Mesothelial cell of epicardium (in vitro differentiated cells): ENCODE measurements at regions not wholly inside any gene's neighbourhood (a gene's known extent, or its start where the extent isn't known, plus 50 kb on each side); places are given as distances from the start of the nearest gene placed in this dataset.

Experiments used
- DNase-seq, 2 experiments: peaks; one replicate each; pipeline ENCODE4 v3.0.0; 2021; ENCODE audit warnings: low spot score in 2 of 2; ENCODE audit not compliant: unreplicated experiment in 2 of 2
- H3K27ac Mint-ChIP-seq: 2 replicates; pipeline ENCODE4 v1.8.0; 2021; ENCODE audit warnings: mixed read lengths
- H3K27me3 Mint-ChIP-seq: 2 replicates; pipeline ENCODE4 v1.8.0; 2021; ENCODE audit warnings: low read depth, mixed read lengths
- H3K36me3 Mint-ChIP-seq: 2 replicates; pipeline ENCODE4 v1.8.0; 2021; ENCODE audit warnings: mixed read lengths
- H3K4me1 Mint-ChIP-seq: 2 replicates; pipeline ENCODE4 v1.8.0; 2021; ENCODE audit warnings: mixed read lengths
- H3K4me3 Mint-ChIP-seq: 2 replicates; pipeline ENCODE4 v1.8.0; 2021; ENCODE audit warnings: mild to moderate bottlenecking, moderate library complexity, mixed read lengths
- H3K9me3 Mint-ChIP-seq: 2 replicates; pipeline ENCODE4 v1.8.0; 2021; ENCODE audit warnings: mixed read lengths
- TF ChIP-seq, protein P1 (sequence below): fragments of 200-600 bp; sonication (generic); IDR thresholded peaks from one replicate; pipeline ENCODE4 v1.5.0; 2021; ENCODE audit warnings: antibody characterized with exemption; ENCODE audit not compliant: unreplicated experiment

DNA sequence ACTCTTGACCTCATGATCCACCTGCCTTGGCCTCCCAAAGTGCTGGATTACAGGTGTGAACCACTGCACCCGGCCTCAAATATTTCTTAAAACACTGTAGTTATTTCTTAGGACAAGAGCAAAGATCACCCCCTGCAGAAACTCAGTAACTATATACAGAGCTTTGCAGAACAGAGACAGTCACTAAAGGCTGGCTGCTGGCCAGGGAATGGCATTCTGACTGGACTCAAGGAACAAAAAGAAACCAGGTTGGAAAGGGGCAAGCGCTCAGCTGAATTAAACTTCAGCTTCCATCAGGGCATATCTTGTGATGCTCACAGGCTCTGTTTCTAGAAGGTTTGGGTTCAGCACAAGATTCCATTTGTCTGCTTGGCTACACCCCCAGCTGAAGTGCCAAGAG, 95.8 kb downstream of the ADAMTS15 start:
- Mint-ChIP-seq H3K27me3 (peaks cover 18% of the 10 kb centered on the region), H3K27ac (no peak overlapping the region), H3K9me3 (peaks cover 11% of the 10 kb centered on the region), H3K36me3 (no peaks in the 10 kb centered on the region), H3K4me1 (no peaks in the 10 kb centered on the region), H3K4me3 (no peak overlapping the region)
- TF ChIP-seq, protein P1, sequence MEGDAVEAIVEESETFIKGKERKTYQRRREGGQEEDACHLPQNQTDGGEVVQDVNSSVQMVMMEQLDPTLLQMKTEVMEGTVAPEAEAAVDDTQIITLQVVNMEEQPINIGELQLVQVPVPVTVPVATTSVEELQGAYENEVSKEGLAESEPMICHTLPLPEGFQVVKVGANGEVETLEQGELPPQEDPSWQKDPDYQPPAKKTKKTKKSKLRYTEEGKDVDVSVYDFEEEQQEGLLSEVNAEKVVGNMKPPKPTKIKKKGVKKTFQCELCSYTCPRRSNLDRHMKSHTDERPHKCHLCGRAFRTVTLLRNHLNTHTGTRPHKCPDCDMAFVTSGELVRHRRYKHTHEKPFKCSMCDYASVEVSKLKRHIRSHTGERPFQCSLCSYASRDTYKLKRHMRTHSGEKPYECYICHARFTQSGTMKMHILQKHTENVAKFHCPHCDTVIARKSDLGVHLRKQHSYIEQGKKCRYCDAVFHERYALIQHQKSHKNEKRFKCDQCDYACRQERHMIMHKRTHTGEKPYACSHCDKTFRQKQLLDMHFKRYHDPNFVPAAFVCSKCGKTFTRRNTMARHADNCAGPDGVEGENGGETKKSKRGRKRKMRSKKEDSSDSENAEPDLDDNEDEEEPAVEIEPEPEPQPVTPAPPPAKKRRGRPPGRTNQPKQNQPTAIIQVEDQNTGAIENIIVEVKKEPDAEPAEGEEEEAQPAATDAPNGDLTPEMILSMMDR, result no peak
- no peak for DNase-seq

DNA sequence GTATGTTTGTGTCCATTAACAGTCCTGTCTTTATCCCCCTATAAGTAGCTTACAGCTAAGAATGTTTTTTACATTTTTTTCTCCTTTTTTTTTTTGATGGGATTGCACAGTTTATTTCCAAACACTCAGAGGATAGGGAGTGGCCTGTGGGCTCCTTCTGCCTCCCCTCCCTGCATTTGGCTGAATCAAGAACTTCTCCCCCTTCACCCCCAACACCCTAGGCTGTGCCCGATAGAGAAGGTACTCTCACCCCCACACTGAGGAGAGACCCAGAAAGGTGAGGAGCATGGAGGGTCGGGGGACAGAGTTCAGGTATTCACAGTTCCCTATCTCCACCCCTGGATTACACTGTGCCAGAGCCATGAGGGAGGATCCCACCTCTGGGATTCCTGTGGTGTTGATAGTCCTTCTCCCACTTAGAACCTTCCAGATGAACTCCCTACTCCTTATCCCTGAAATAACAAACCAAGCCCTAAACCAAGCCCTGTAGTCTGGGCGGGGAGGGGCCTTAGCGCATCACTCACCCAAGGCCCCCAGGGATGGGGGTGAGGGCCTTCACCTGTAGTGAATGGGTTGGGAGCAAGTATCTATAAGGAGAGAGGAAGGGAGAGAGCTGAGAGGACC, 97.1 kb downstream of the ADAMTS15 start:
- H3K4me1 Mint-ChIP-seq, result no peaks in the 10 kb centered on the region
- H3K27ac Mint-ChIP-seq, result no peak overlapping the region
- H3K27me3 Mint-ChIP-seq, result peaks cover 11% of the 10 kb centered on the region
- no peak for DNase-seq
- TF ChIP-seq, protein P1, result no peak
- H3K36me3 Mint-ChIP-seq, result no peaks in the 10 kb centered on the region
- peaks cover 11% of the 10 kb centered on the region for H3K9me3 Mint-ChIP-seq
- no peak overlapping the region for H3K4me3 Mint-ChIP-seq

DNA sequence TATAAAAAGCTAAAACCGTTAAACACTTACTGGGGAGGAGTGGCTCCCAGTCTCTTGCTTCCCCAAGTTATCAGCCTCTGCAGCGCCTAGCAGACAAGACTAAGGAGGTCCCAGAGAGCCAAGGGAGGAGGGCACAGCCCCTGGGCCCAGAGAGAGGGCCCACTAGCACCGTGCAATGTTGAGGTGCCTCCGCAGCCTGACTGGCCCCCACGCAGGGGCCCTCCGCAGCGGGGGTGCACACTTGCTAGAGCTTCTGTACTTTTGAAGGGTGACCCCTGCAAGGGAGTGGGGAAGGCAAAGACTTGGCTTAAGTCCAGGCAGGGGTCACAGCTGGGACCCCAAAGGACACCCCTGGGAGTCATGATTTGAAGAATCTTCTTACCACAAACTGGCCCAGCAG, 98.0 kb downstream of the ADAMTS15 start:
- Mint-ChIP-seq H3K27me3 (peaks cover 6% of the 10 kb centered on the region), H3K4me3 (no peak overlapping the region), H3K27ac (no peak overlapping the region), H3K4me1 (no peaks in the 10 kb centered on the region), H3K9me3 (peaks cover 9% of the 10 kb centered on the region), H3K36me3 (no peaks in the 10 kb centered on the region)
- TF ChIP-seq, protein P1, result no peak
- no peak for DNase-seq

DNA sequence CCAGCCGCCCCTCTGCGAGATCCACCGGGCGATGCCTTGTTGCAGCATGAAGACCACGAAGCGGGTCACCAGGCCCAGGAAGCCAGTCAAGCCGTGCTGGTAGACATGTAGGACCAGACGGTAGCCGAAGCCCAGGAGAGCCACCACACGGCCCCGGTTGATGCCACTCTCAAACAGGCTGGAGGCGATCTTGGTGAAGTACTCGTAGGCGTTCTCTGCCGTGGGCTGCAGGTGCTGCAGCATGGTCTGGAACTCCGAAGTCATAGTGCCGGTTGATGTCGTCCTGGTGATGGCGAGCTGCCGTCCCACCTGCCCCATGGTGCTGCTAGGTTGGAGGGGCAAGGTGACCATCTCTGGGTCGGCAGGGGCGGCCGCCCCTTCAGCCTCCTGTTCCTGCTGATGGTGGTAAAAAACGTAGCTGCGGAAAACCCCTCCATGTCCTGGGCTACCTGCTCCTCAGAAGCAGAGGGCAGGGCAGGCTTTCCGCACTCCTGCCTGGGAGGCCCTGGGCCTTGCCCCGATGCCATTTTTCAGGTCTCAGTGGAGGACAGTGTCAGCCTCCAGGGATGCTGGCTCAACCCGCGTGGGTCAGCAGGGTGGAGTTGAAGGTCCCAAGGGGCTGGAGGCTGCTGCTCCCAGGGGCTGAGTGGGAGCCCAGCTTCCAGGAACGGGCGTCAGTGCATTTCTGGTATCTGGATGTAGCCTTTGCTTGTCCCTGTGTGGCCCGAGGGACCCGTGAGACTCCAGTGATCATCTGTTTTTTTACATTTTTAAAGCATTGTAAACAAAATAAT, 98.7 kb downstream of the ADAMTS15 start:
- H3K27ac Mint-ChIP-seq, result no peak overlapping the region
- no peaks in the 10 kb centered on the region for H3K36me3 Mint-ChIP-seq
- H3K4me1 Mint-ChIP-seq, result no peaks in the 10 kb centered on the region
- no peak overlapping the region for H3K4me3 Mint-ChIP-seq
- TF ChIP-seq, protein P1, result no peak
- H3K27me3 Mint-ChIP-seq, result peaks cover 3% of the 10 kb centered on the region
- H3K9me3 Mint-ChIP-seq, result peaks cover 4% of the 10 kb centered on the region
- no peak for DNase-seq

DNA sequence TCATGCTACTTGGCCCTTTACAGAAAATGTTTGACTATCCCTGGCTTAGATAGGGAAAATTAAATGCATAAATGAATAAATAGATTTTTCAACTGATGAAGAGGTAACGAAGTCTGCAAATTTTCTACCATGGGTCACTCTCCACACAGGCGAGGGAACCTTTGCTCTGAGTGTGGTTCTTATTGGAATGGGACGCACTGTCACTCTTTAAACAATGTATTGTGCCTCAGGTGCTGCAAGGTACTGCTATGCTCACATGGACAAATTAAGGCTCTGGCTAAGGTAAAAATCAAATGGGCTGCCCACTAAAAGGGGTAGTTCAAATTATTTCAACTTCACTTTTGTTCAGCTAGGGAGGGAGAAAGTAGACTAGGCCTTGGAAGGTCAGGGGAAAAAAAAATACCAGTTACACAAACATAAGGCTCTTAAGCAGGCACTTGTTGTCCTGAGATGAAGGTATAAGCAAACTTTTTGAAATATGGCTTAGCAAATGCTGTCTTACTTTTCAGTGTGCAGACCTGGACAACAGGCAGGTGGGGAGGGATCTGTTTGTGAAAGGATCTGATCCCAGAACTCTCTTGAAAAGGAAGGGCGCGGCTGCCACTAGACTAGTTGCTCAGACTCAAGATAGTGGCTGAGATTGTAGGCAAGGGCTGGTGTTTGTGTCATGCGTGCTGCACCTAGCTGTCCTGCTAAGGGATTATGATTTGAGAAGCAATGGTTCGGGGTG, 99.5 kb downstream of the ADAMTS15 start:
- H3K4me3 Mint-ChIP-seq, result no peak overlapping the region
- H3K36me3 Mint-ChIP-seq, result no peaks in the 10 kb centered on the region
- no peak for DNase-seq
- TF ChIP-seq, protein P1, result no peak
- H3K27ac Mint-ChIP-seq, result no peak overlapping the region
- H3K4me1 Mint-ChIP-seq, result no peaks in the 10 kb centered on the region
- no peaks in the 10 kb centered on the region for H3K27me3 Mint-ChIP-seq
- no peaks in the 10 kb centered on the region for H3K9me3 Mint-ChIP-seq
